ENCODE measurements at regions not wholly inside any gene's neighbourhood (a gene's known extent, or its start where the extent isn't known, plus 50 kb on each side); places are given as distances from the start of the nearest gene placed in this dataset.

DNA sequence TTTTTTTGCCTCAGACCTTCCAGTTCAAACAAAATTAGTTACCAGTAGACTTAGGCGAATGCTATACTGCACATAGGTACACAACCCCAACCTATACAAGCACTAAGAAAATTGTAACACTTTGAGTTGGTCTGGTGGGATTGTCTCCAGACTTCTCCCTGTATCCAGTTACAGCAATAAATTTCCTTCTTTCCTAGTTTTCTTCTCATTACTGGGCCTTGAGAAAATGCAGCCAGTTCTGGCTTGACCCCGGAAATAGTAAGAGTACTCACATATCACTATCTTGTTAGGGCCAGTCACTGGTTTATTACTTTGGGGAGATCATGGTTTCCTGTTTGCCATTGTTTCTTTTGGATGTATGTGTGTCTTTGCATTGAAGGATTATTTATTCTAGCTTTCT, 868.4 kb downstream of the DIPK2A start:
- Histone ChIP-seq H4K20me1 (ENCODE audit: control insufficient read depth, insufficient read depth, insufficient read length) (no peaks in the 10 kb centered on the region), H2BK120ac (ENCODE audit: low read depth, low read length, poor library complexity, severe bottlenecking) (no peak overlapping the region), H2BK12ac (ENCODE audit: insufficient read length, low read depth, low read length) (no peak overlapping the region), H3K18ac (ENCODE audit: insufficient read length, low read depth, low read length) (no peak overlapping the region), H4K5ac (ENCODE audit: insufficient read length, low read depth, low read length) (no peak overlapping the region), H3K14ac (ENCODE audit: insufficient read depth, low read length) (no peak overlapping the region), H3K4ac (ENCODE audit: low read depth, low read length) (no peak overlapping the region), H4K91ac (ENCODE audit: insufficient read length, low read depth, low read length) (no peak overlapping the region), H3K79me1 (ENCODE audit: insufficient read depth, low read depth, low read length, poor library complexity, severe bottlenecking) (no peaks in the 10 kb centered on the region), H3K23ac (ENCODE audit: insufficient read length, low read depth, low read length) (no peak overlapping the region), H3K23me2 (ENCODE audit: insufficient read length, low read depth, low read length, poor library complexity, severe bottlenecking) (no peaks in the 10 kb centered on the region), H2AK5ac (ENCODE audit: insufficient read length, low read length) (no peak overlapping the region), H2BK20ac (ENCODE audit: low read depth, low read length, poor library complexity, severe bottlenecking) (no peak overlapping the region), H3K9ac (ENCODE audit: extremely low read depth, insufficient read length, low read length) (no peak overlapping the region), H3T11ph (ENCODE audit: low read length) (no peak overlapping the region), H2AFZ (ENCODE audit: low read length) (no peak overlapping the region), H3K9me3 (ENCODE audit: control insufficient read depth, low read depth, low read length) (peaks cover 6% of the 10 kb centered on the region), H2BK5ac (ENCODE audit: insufficient read length, low read length) (no peak overlapping the region), H3K79me2 (ENCODE audit: insufficient read depth, low read length) (no peaks in the 10 kb centered on the region), H3K56ac (ENCODE audit: insufficient read length, low read depth, low read length) (no peak overlapping the region), H3K27me3 (ENCODE audit: insufficient read depth, low read length) (no peaks in the 10 kb centered on the region), H3K4me2 (ENCODE audit: insufficient read depth, insufficient read length, low read length) (no peak overlapping the region), H3K4me1 (ENCODE audit: insufficient read depth, low read length) (no peaks in the 10 kb centered on the region), H3K27ac (ENCODE audit: insufficient read length, low read depth, low read length) (no peak overlapping the region), H4K8ac (replicated peaks; ENCODE audit: insufficient read length, low read depth, low read length) (no peak overlapping the region), H2BK15ac (ENCODE audit: low read depth, low read length) (no peak overlapping the region)
- Mint-ChIP-seq H3K36me3 (ENCODE audit: insufficient read depth in 1 of 3, low read depth in 3 of 3) (peaks cover 6 to 21% (median 8%) of the 10 kb centered on the region in 3 experiments; a peak in 5 of 7 replicates), H3K27ac (no peak overlapping the region), H3K4me1 (no peaks in the 10 kb centered on the region), H3K4me3 (no peak overlapping the region), H3K27me3 (ENCODE audit: low read depth) (no peaks in the 10 kb centered on the region), H3K9me3 (peaks cover 12 to 19% of the 10 kb centered on the region in 2 experiments)
- no CpG with 5 or more reads among the region's 2 CpGs for WGBS (ENCODE audit: extremely low coverage, insufficient read length, low lambda C conversion rate)
- TF ChIP-seq CTCF (conservative IDR thresholded peaks at IDR 0.05) = no peak
- no peak for DNase-seq

All from H9 (cell line).